ENCODE measurements at regions not wholly inside any gene's neighbourhood (a gene's known extent, or its start where the extent isn't known, plus 50 kb on each side); places are given as distances from the start of the nearest gene placed in this dataset.

- Histone ChIP-seq H3K27me3 (ENCODE audit: insufficient read depth in 3 of 3, low read length in 2 of 3) (no peaks in the 10 kb centered on the region), H3K4me1 (peaks cover 6% of the 10 kb centered on the region), H3K9me3 (no peaks in the 10 kb centered on the region), H3K4me3 (no peak overlapping the region), H3K27ac (no peak overlapping the region), H3K36me3 (ENCODE audit: insufficient read depth in 1 of 2, low read depth in 1 of 2) (no peaks in the 10 kb centered on the region)
- intact Hi-C loops (cut with DNase I): no loop called here
- 66 to 72% (median 68%) methylated on average over 3 of the region's 3 CpGs for WGBS, 3 donors
- TF ChIP-seq CTCF (IDR thresholded peaks at IDR 0.05): no peak
- DNase-seq (no peak), ATAC-seq (no peak)
These were observed 87.2 kb downstream of the CCDC71L start for GRCh38 chr7:106573738-106574137.

GRCh38 chr7:106573125-106573663 lies 87.8 kb downstream of the CCDC71L start:
- intact Hi-C loops (cut with DNase I): no loop called here

GRCh38 chr7:106572394-106573124 lies 88.4 kb downstream of the CCDC71L start:
- TF ChIP-seq CTCF (IDR thresholded peaks at IDR 0.05): no peak
- DNase-seq: no peak
- no peak overlapping the region for H3K4me3 ChIP-seq
- intact Hi-C loops (cut with DNase I): no loop called here
- peaks cover 13% of the 10 kb centered on the region for H3K4me1 ChIP-seq
- H3K27ac ChIP-seq: no peak overlapping the region
- H3K36me3 ChIP-seq (ENCODE audit: insufficient read depth in 1 of 2, low read depth in 1 of 2): no peaks in the 10 kb centered on the region
- H3K27me3 ChIP-seq (ENCODE audit: insufficient read depth in 3 of 3, low read length in 2 of 3): no peaks in the 10 kb centered on the region
- WGBS, 3 donors: 88 to 90% (median 90%) methylated on average over 3 of the region's 3 CpGs
- no peaks in the 10 kb centered on the region for H3K9me3 ChIP-seq
- no peak for ATAC-seq

More at GRCh38 chr7:106573125-106573663, 87.8 kb downstream of the CCDC71L start:
- WGBS, 3 donors: 83 to 90% (median 87%) methylated on average over 1 of the region's 1 CpG
- no peaks in the 10 kb centered on the region for H3K27me3 ChIP-seq (ENCODE audit: insufficient read depth in 3 of 3, low read length in 2 of 3)
- DNase-seq: no peak
- H3K4me3 ChIP-seq: no peak overlapping the region
- H3K36me3 ChIP-seq (ENCODE audit: insufficient read depth in 1 of 2, low read depth in 1 of 2): no peaks in the 10 kb centered on the region
- no peaks in the 10 kb centered on the region for H3K9me3 ChIP-seq
- no peak overlapping the region for H3K27ac ChIP-seq
- no peak for TF ChIP-seq CTCF (IDR thresholded peaks at IDR 0.05)
- no peak for ATAC-seq
- peaks cover 11% of the 10 kb centered on the region for H3K4me1 ChIP-seq

- DNase-seq (no peak), ATAC-seq (no peak)
- no peaks in the 10 kb centered on the region for H3K27me3 ChIP-seq (ENCODE audit: insufficient read depth in 3 of 3, low read length in 2 of 3)
- intact Hi-C loops (cut with DNase I): no loop called here
- H3K27ac ChIP-seq: no peak overlapping the region
- no peak overlapping the region for H3K4me3 ChIP-seq
- peaks cover 13% of the 10 kb centered on the region for H3K4me1 ChIP-seq
- no peak for TF ChIP-seq CTCF (IDR thresholded peaks at IDR 0.05)
- no peaks in the 10 kb centered on the region for H3K9me3 ChIP-seq
- WGBS, 3 donors: 76 to 83% (median 80%) methylated on average over 3 of the region's 3 CpGs
- no peaks in the 10 kb centered on the region for H3K36me3 ChIP-seq (ENCODE audit: insufficient read depth in 1 of 2, low read depth in 1 of 2)
These were observed 89.4 kb downstream of the CCDC71L start for GRCh38 chr7:106571563-106571962.
